ENCODE measurements at regions not wholly inside any gene's neighbourhood (a gene's known extent, or its start where the extent isn't known, plus 50 kb on each side); places are given as distances from the start of the nearest gene placed in this dataset.
A peak's percentile ranks its signal among the peaks of the same experiment; 100 is the strongest.

GRCh38 chr17:77581480-77581879, 377.0 kb upstream of the TNRC6C start:
- Histone ChIP-seq H3K9me2 (replicated peaks; ENCODE audit: low read length) (no peaks in the 10 kb centered on the region), H3K9ac (ENCODE audit: low read length) (no peak overlapping the region), H3K4me1 (ENCODE audit: insufficient read depth, low read length) (peaks cover 8% of the 10 kb centered on the region; the same call in 1 of the 2 replicates), H3K4me2 (ENCODE audit: low read length) (no peak overlapping the region), H4K20me1 (ENCODE audit: low read length) (no peaks in the 10 kb centered on the region), H3K27ac (ENCODE audit: low read length) (no peak overlapping the region), H3F3A (ENCODE audit: low read length, unreplicated experiment) (no peaks in the 10 kb centered on the region), H2AFZ (ENCODE audit: low read length) (no peak overlapping the region), H3K4me3 (ENCODE audit: low read length) (no peak overlapping the region), H3K79me2 (ENCODE audit: low read length) (no peaks in the 10 kb centered on the region), H3K36me3 (ENCODE audit: low read depth, low read length) (no peaks in the 10 kb centered on the region), H3K27me3 (ENCODE audit: low read length) (peaks cover 23% of the 10 kb centered on the region), H3K9me3 (ENCODE audit: low read length) (no peaks in the 10 kb centered on the region)
- ATAC-seq (peak; percentile 97), DNase-seq (peak; percentile 71)
- BruUV-seq (replicated peaks) = no TSS peak
- CTCF ChIA-PET = interaction anchor here (0.6 to 0.7 kb wide), 2 partner anchors 29 to 1441 kb away, joined by 3 read pairs; no protein-coding TSS in a partner anchor
- no peak for TF ChIP-seq EZH2 (IDR thresholded peaks at IDR 0.05; ENCODE audit: low read length, unreplicated experiment)
- no peak for TF ChIP-seq CTCF (conservative IDR thresholded peaks at IDR 0.05; ENCODE audit: low read depth, low read length)
- no peak for TF ChIP-seq EZH2phosphoT487 (IDR thresholded peaks at IDR 0.05; ENCODE audit: borderline replicate concordance, low read length)
- intact Hi-C loops (cut with micrococcal nuclease) = no loop called here
- POLR2A ChIA-PET (ENCODE audit: unreplicated experiment) = no interaction called here

- intact Hi-C loops (cut with micrococcal nuclease) = no loop called here
- ATAC-seq (no peak), DNase-seq (peak; percentile 9)
- Histone ChIP-seq H3K4me1 (ENCODE audit: insufficient read depth, low read length) (peaks cover 8% of the 10 kb centered on the region; the same call in 1 of the 2 replicates), H3F3A (ENCODE audit: low read length, unreplicated experiment) (no peaks in the 10 kb centered on the region), H3K9me3 (ENCODE audit: low read length) (no peaks in the 10 kb centered on the region), H2AFZ (ENCODE audit: low read length) (no peak overlapping the region), H3K4me3 (ENCODE audit: low read length) (no peak overlapping the region), H3K27ac (ENCODE audit: low read length) (no peak overlapping the region), H3K9me2 (replicated peaks; ENCODE audit: low read length) (no peaks in the 10 kb centered on the region), H3K9ac (ENCODE audit: low read length) (no peak overlapping the region), H3K4me2 (ENCODE audit: low read length) (no peak overlapping the region), H3K79me2 (ENCODE audit: low read length) (no peaks in the 10 kb centered on the region), H3K27me3 (ENCODE audit: low read length) (peaks cover 11% of the 10 kb centered on the region), H4K20me1 (ENCODE audit: low read length) (no peaks in the 10 kb centered on the region), H3K36me3 (ENCODE audit: low read depth, low read length) (no peaks in the 10 kb centered on the region)
- no peak for TF ChIP-seq EZH2 (IDR thresholded peaks at IDR 0.05; ENCODE audit: low read length, unreplicated experiment)
- no peak for TF ChIP-seq CTCF (conservative IDR thresholded peaks at IDR 0.05; ENCODE audit: low read depth, low read length)
- no peak for TF ChIP-seq EZH2phosphoT487 (IDR thresholded peaks at IDR 0.05; ENCODE audit: borderline replicate concordance, low read length)
- no TSS peak for BruUV-seq (replicated peaks)
- CTCF ChIA-PET = interaction anchor here (0.6 to 1.1 kb wide), 2 partner anchors 42 to 142 kb away, joined by 3 read pairs; no protein-coding TSS in a partner anchor
- POLR2A ChIA-PET (ENCODE audit: unreplicated experiment) = no interaction called here
Measured at GRCh38 chr17:77585142-77585860, 373.2 kb upstream of the TNRC6C start.

Measured in PC-3 (cell line).